ENCODE measurements at regions not wholly inside any gene's neighbourhood (a gene's known extent, or its start where the extent isn't known, plus 50 kb on each side); places are given as distances from the start of the nearest gene placed in this dataset.

- H3K18ac ChIP-seq (ENCODE audit: low read length), result no peak overlapping the region
- H4K12ac ChIP-seq (ENCODE audit: low read depth, low read length), result no peak overlapping the region
- no peak overlapping the region for H3K27ac ChIP-seq (ENCODE audit: low read depth, low read length)
- H3K4me3 ChIP-seq (ENCODE audit: low read depth, low read length), result no peak overlapping the region
- H3K27me3 ChIP-seq (ENCODE audit: insufficient read depth, low read length), result no peaks in the 10 kb centered on the region
- no peak overlapping the region for H4K91ac ChIP-seq (ENCODE audit: low read depth, low read length)
- no peaks in the 10 kb centered on the region for H3K36me3 ChIP-seq (ENCODE audit: control insufficient read depth in 1 of 2, insufficient read depth in 2 of 2, low read length in 2 of 2)
- H2BK12ac ChIP-seq (ENCODE audit: low read length), result no peak overlapping the region
- no peak overlapping the region for H2BK120ac ChIP-seq (ENCODE audit: insufficient read depth, low read length, poor library complexity)
- H3K14ac ChIP-seq (ENCODE audit: low read length), result no peak overlapping the region
- no peak overlapping the region for H3K23ac ChIP-seq (ENCODE audit: low read length)
- no peak overlapping the region for H2AK5ac ChIP-seq (ENCODE audit: low read length)
- H3K9ac ChIP-seq (ENCODE audit: low read length), result no peak overlapping the region
- no peak overlapping the region for H2BK5ac ChIP-seq (ENCODE audit: low read depth, low read length, poor library complexity)
- no peak overlapping the region for H3K4me2 ChIP-seq (ENCODE audit: low read length)
- H2AFZ ChIP-seq (ENCODE audit: insufficient read depth, low read length, poor library complexity), result no peak overlapping the region
- no peak for DNase-seq
- no CpG with 5 or more reads among the region's 19 CpGs for WGBS (ENCODE audit: extremely low coverage, insufficient coverage, insufficient read length)
- no peaks in the 10 kb centered on the region for H3K9me3 ChIP-seq (ENCODE audit: insufficient read depth, low read depth, low read length)
- H3K79me2 ChIP-seq (ENCODE audit: control insufficient read depth, insufficient read depth, low read length, poor library complexity), result no peaks in the 10 kb centered on the region
- no peaks in the 10 kb centered on the region for H3K4me1 ChIP-seq (ENCODE audit: control insufficient read depth in 1 of 2, insufficient read depth in 2 of 2, low read length in 2 of 2)
- no peaks in the 10 kb centered on the region for H3K79me1 ChIP-seq (ENCODE audit: low read length)
- H4K8ac ChIP-seq (ENCODE audit: low read depth, low read length), result no peak overlapping the region
- no peak overlapping the region for H3K4ac ChIP-seq (ENCODE audit: low read depth, low read length)
These were observed 125.7 kb upstream of the ZNF438 start for GRCh38 chr10:31157123-31158010.

- no peak overlapping the region for H4K8ac ChIP-seq (ENCODE audit: low read depth, low read length)
- no peak overlapping the region for H4K91ac ChIP-seq (ENCODE audit: low read depth, low read length)
These were observed 126.5 kb upstream of the ZNF438 start for GRCh38 chr10:31158011-31158658.

GRCh38 chr10:31166606-31167005, 134.9 kb upstream of the ZNF438 start:
- Histone ChIP-seq H3K9me3 (ENCODE audit: insufficient read depth, low read depth, low read length) (peaks cover 5% of the 10 kb centered on the region), H2AFZ (ENCODE audit: insufficient read depth, low read length, poor library complexity) (no peak overlapping the region), H3K27ac (ENCODE audit: low read depth, low read length) (no peak overlapping the region), H3K4me3 (ENCODE audit: low read depth, low read length) (no peak overlapping the region), H3K4ac (ENCODE audit: low read depth, low read length) (no peak overlapping the region), H2AK5ac (ENCODE audit: low read length) (no peak overlapping the region), H3K23ac (ENCODE audit: low read length) (no peak overlapping the region), H3K79me1 (ENCODE audit: low read length) (no peaks in the 10 kb centered on the region), H4K91ac (ENCODE audit: low read depth, low read length) (no peak overlapping the region), H3K18ac (ENCODE audit: low read length) (no peak overlapping the region), H3K27me3 (ENCODE audit: insufficient read depth, low read length) (no peaks in the 10 kb centered on the region), H3K9ac (ENCODE audit: low read length) (no peak overlapping the region), H3K79me2 (ENCODE audit: control insufficient read depth, insufficient read depth, low read length, poor library complexity) (no peaks in the 10 kb centered on the region), H4K12ac (ENCODE audit: low read depth, low read length) (no peak overlapping the region), H3K14ac (ENCODE audit: low read length) (no peak overlapping the region), H2BK5ac (ENCODE audit: low read depth, low read length, poor library complexity) (no peak overlapping the region), H2BK12ac (ENCODE audit: low read length) (no peak overlapping the region), H2BK120ac (ENCODE audit: insufficient read depth, low read length, poor library complexity) (no peak overlapping the region), H3K36me3 (ENCODE audit: control insufficient read depth in 1 of 2, insufficient read depth in 2 of 2, low read length in 2 of 2) (no peaks in the 10 kb centered on the region), H3K4me1 (ENCODE audit: control insufficient read depth in 1 of 2, insufficient read depth in 2 of 2, low read length in 2 of 2) (no peaks in the 10 kb centered on the region), H3K4me2 (ENCODE audit: low read length) (no peak overlapping the region), H4K8ac (ENCODE audit: low read depth, low read length) (no peak overlapping the region)
- no CpG with 5 or more reads among the region's 3 CpGs for WGBS (ENCODE audit: extremely low coverage, insufficient coverage, insufficient read length)
- no peak for DNase-seq

More at GRCh38 chr10:31158011-31158658, 126.5 kb upstream of the ZNF438 start:
- H3K36me3 ChIP-seq (ENCODE audit: control insufficient read depth in 1 of 2, insufficient read depth in 2 of 2, low read length in 2 of 2), result no peaks in the 10 kb centered on the region
- DNase-seq, result no peak
- no peaks in the 10 kb centered on the region for H3K79me2 ChIP-seq (ENCODE audit: control insufficient read depth, insufficient read depth, low read length, poor library complexity)
- H2BK120ac ChIP-seq (ENCODE audit: insufficient read depth, low read length, poor library complexity), result no peak overlapping the region
- no peak overlapping the region for H3K4me2 ChIP-seq (ENCODE audit: low read length)
- H2AFZ ChIP-seq (ENCODE audit: insufficient read depth, low read length, poor library complexity), result no peak overlapping the region
- H3K4ac ChIP-seq (ENCODE audit: low read depth, low read length), result no peak overlapping the region
- no peaks in the 10 kb centered on the region for H3K79me1 ChIP-seq (ENCODE audit: low read length)
- no CpG with 5 or more reads among the region's 9 CpGs for WGBS (ENCODE audit: extremely low coverage, insufficient coverage, insufficient read length)
- no peak overlapping the region for H2BK12ac ChIP-seq (ENCODE audit: low read length)
- H3K9me3 ChIP-seq (ENCODE audit: insufficient read depth, low read depth, low read length), result no peaks in the 10 kb centered on the region
- no peaks in the 10 kb centered on the region for H3K4me1 ChIP-seq (ENCODE audit: control insufficient read depth in 1 of 2, insufficient read depth in 2 of 2, low read length in 2 of 2)
- H3K9ac ChIP-seq (ENCODE audit: low read length), result no peak overlapping the region
- no peak overlapping the region for H4K12ac ChIP-seq (ENCODE audit: low read depth, low read length)
- no peak overlapping the region for H3K27ac ChIP-seq (ENCODE audit: low read depth, low read length)
- H3K4me3 ChIP-seq (ENCODE audit: low read depth, low read length), result no peak overlapping the region
- H2AK5ac ChIP-seq (ENCODE audit: low read length), result no peak overlapping the region
- no peak overlapping the region for H3K23ac ChIP-seq (ENCODE audit: low read length)
- no peaks in the 10 kb centered on the region for H3K27me3 ChIP-seq (ENCODE audit: insufficient read depth, low read length)
- H3K14ac ChIP-seq (ENCODE audit: low read length), result no peak overlapping the region
- H3K18ac ChIP-seq (ENCODE audit: low read length), result no peak overlapping the region
- H2BK5ac ChIP-seq (ENCODE audit: low read depth, low read length, poor library complexity), result no peak overlapping the region

GRCh38 chr10:31170636-31171035, 139.0 kb upstream of the ZNF438 start:
- DNase-seq, result no peak
- Histone ChIP-seq H3K27ac (ENCODE audit: low read depth, low read length) (no peak overlapping the region), H3K14ac (ENCODE audit: low read length) (no peak overlapping the region), H2BK120ac (ENCODE audit: insufficient read depth, low read length, poor library complexity) (no peak overlapping the region), H2BK5ac (ENCODE audit: low read depth, low read length, poor library complexity) (no peak overlapping the region), H4K8ac (ENCODE audit: low read depth, low read length) (no peak overlapping the region), H3K18ac (ENCODE audit: low read length) (no peak overlapping the region), H2AFZ (ENCODE audit: insufficient read depth, low read length, poor library complexity) (no peak overlapping the region), H4K91ac (ENCODE audit: low read depth, low read length) (no peak overlapping the region), H3K36me3 (ENCODE audit: control insufficient read depth in 1 of 2, insufficient read depth in 2 of 2, low read length in 2 of 2) (no peaks in the 10 kb centered on the region), H4K12ac (ENCODE audit: low read depth, low read length) (no peak overlapping the region), H3K23ac (ENCODE audit: low read length) (no peak overlapping the region), H3K4ac (ENCODE audit: low read depth, low read length) (no peak overlapping the region), H3K9me3 (ENCODE audit: insufficient read depth, low read depth, low read length) (peaks cover 2% of the 10 kb centered on the region), H3K27me3 (ENCODE audit: insufficient read depth, low read length) (no peaks in the 10 kb centered on the region), H2AK5ac (ENCODE audit: low read length) (no peak overlapping the region), H3K4me3 (ENCODE audit: low read depth, low read length) (no peak overlapping the region), H2BK12ac (ENCODE audit: low read length) (no peak overlapping the region), H3K9ac (ENCODE audit: low read length) (no peak overlapping the region), H3K79me1 (ENCODE audit: low read length) (no peaks in the 10 kb centered on the region), H3K4me2 (ENCODE audit: low read length) (no peak overlapping the region), H3K4me1 (ENCODE audit: control insufficient read depth in 1 of 2, insufficient read depth in 2 of 2, low read length in 2 of 2) (no peaks in the 10 kb centered on the region), H3K79me2 (ENCODE audit: control insufficient read depth, insufficient read depth, low read length, poor library complexity) (no peaks in the 10 kb centered on the region)
- no CpG with 5 or more reads among the region's 4 CpGs for WGBS (ENCODE audit: extremely low coverage, insufficient coverage, insufficient read length)
